ENCODE measurements at regions not wholly inside any gene's neighbourhood (a gene's known extent, or its start where the extent isn't known, plus 50 kb on each side); places are given as distances from the start of the nearest gene placed in this dataset.
"Not testable (repeated sequence)": the region's sequence is repeated elsewhere in the genome, so short reads cannot be mapped to it uniquely, and the experiment has no call there.

- H3K4me1 ChIP-seq (ENCODE audit: control insufficient read depth, insufficient read depth, low read length), result no peaks in the 10 kb centered on the region
- H3K27me3 ChIP-seq (ENCODE audit: control insufficient read depth, insufficient read depth, low read length), result no peaks in the 10 kb centered on the region
- no peaks in the 10 kb centered on the region for H3K9me3 ChIP-seq (ENCODE audit: control insufficient read depth, insufficient read depth, low read length)
- H3K36me3 ChIP-seq (ENCODE audit: control insufficient read depth, insufficient read depth, low read length), result no peaks in the 10 kb centered on the region
- H3K27ac ChIP-seq (ENCODE audit: low read depth, low read length), result no peak overlapping the region
- no peak overlapping the region for H3K9ac ChIP-seq (ENCODE audit: low read depth, low read length)
- no peak overlapping the region for H3K4me3 ChIP-seq (ENCODE audit: low read depth, low read length)
Measured at GRCh38 chr2:238722181-238722580, 125.7 kb upstream of the TWIST2 start.

- Histone ChIP-seq H3K4me1 (ENCODE audit: control insufficient read depth, insufficient read depth, low read length) (no peaks in the 10 kb centered on the region), H3K36me3 (ENCODE audit: control insufficient read depth, insufficient read depth, low read length) (no peaks in the 10 kb centered on the region), H3K27ac (ENCODE audit: low read depth, low read length) (no peak overlapping the region), H3K9ac (ENCODE audit: low read depth, low read length) (no peak overlapping the region), H3K9me3 (ENCODE audit: control insufficient read depth, insufficient read depth, low read length) (no peaks in the 10 kb centered on the region), H3K27me3 (ENCODE audit: control insufficient read depth, insufficient read depth, low read length) (no peaks in the 10 kb centered on the region), H3K4me3 (ENCODE audit: low read depth, low read length) (no peak overlapping the region)
Measured at GRCh38 chr2:238722883-238723282, 125.0 kb upstream of the TWIST2 start.

- not testable (repeated sequence) for H3K27me3 ChIP-seq (ENCODE audit: control insufficient read depth, insufficient read depth, low read length); H3K9ac ChIP-seq (ENCODE audit: low read depth, low read length); H3K27ac ChIP-seq (ENCODE audit: low read depth, low read length)
Measured at GRCh38 chr2:238723740-238724320, 124.1 kb upstream of the TWIST2 start.

GRCh38 chr2:238724728-238725127 lies 123.2 kb upstream of the TWIST2 start:
- Histone ChIP-seq H3K9ac (ENCODE audit: low read depth, low read length) (no peak overlapping the region), H3K36me3 (ENCODE audit: control insufficient read depth, insufficient read depth, low read length) (no peaks in the 10 kb centered on the region), H3K27ac (ENCODE audit: low read depth, low read length) (no peak overlapping the region), H3K9me3 (ENCODE audit: control insufficient read depth, insufficient read depth, low read length) (no peaks in the 10 kb centered on the region), H3K4me1 (ENCODE audit: control insufficient read depth, insufficient read depth, low read length) (no peaks in the 10 kb centered on the region), H3K4me3 (ENCODE audit: low read depth, low read length) (no peak overlapping the region), H3K27me3 (ENCODE audit: control insufficient read depth, insufficient read depth, low read length) (no peaks in the 10 kb centered on the region)

More at GRCh38 chr2:238723740-238724320, 124.1 kb upstream of the TWIST2 start:
- H3K4me3 ChIP-seq (ENCODE audit: low read depth, low read length); H3K4me1 ChIP-seq (ENCODE audit: control insufficient read depth, insufficient read depth, low read length); H3K9me3 ChIP-seq (ENCODE audit: control insufficient read depth, insufficient read depth, low read length); H3K36me3 ChIP-seq (ENCODE audit: control insufficient read depth, insufficient read depth, low read length): not testable (repeated sequence)

GRCh38 chr2:238725298-238725697 lies 122.6 kb upstream of the TWIST2 start:
- Histone ChIP-seq H3K27me3 (ENCODE audit: control insufficient read depth, insufficient read depth, low read length) (no peaks in the 10 kb centered on the region), H3K36me3 (ENCODE audit: control insufficient read depth, insufficient read depth, low read length) (no peaks in the 10 kb centered on the region), H3K27ac (ENCODE audit: low read depth, low read length) (no peak overlapping the region), H3K9ac (ENCODE audit: low read depth, low read length) (no peak overlapping the region), H3K4me1 (ENCODE audit: control insufficient read depth, insufficient read depth, low read length) (no peaks in the 10 kb centered on the region), H3K4me3 (ENCODE audit: low read depth, low read length) (no peak overlapping the region), H3K9me3 (ENCODE audit: control insufficient read depth, insufficient read depth, low read length) (no peaks in the 10 kb centered on the region)

- no peaks in the 10 kb centered on the region for H3K4me1 ChIP-seq (ENCODE audit: control insufficient read depth, insufficient read depth, low read length)
- H3K27ac ChIP-seq (ENCODE audit: low read depth, low read length), result no peak overlapping the region
- H3K9ac ChIP-seq (ENCODE audit: low read depth, low read length), result no peak overlapping the region
- H3K27me3 ChIP-seq (ENCODE audit: control insufficient read depth, insufficient read depth, low read length), result no peaks in the 10 kb centered on the region
- no peaks in the 10 kb centered on the region for H3K36me3 ChIP-seq (ENCODE audit: control insufficient read depth, insufficient read depth, low read length)
- no peaks in the 10 kb centered on the region for H3K9me3 ChIP-seq (ENCODE audit: control insufficient read depth, insufficient read depth, low read length)
- no peak overlapping the region for H3K4me3 ChIP-seq (ENCODE audit: low read depth, low read length)
Measured at GRCh38 chr2:238726670-238727584, 121.0 kb upstream of the TWIST2 start.

- Histone ChIP-seq H3K27ac (ENCODE audit: low read depth, low read length) (no peak overlapping the region), H3K36me3 (ENCODE audit: control insufficient read depth, insufficient read depth, low read length) (no peaks in the 10 kb centered on the region), H3K9me3 (ENCODE audit: control insufficient read depth, insufficient read depth, low read length) (no peaks in the 10 kb centered on the region), H3K27me3 (ENCODE audit: control insufficient read depth, insufficient read depth, low read length) (no peaks in the 10 kb centered on the region), H3K4me1 (ENCODE audit: control insufficient read depth, insufficient read depth, low read length) (no peaks in the 10 kb centered on the region), H3K4me3 (ENCODE audit: low read depth, low read length) (no peak overlapping the region), H3K9ac (ENCODE audit: low read depth, low read length) (no peak overlapping the region)
Measured at GRCh38 chr2:238727585-238728329, 120.1 kb upstream of the TWIST2 start.

- no peaks in the 10 kb centered on the region for H3K4me1 ChIP-seq (ENCODE audit: control insufficient read depth, insufficient read depth, low read length)
- H3K27me3 ChIP-seq (ENCODE audit: control insufficient read depth, insufficient read depth, low read length), result no peaks in the 10 kb centered on the region
- no peaks in the 10 kb centered on the region for H3K9me3 ChIP-seq (ENCODE audit: control insufficient read depth, insufficient read depth, low read length)
- no peak overlapping the region for H3K9ac ChIP-seq (ENCODE audit: low read depth, low read length)
- H3K27ac ChIP-seq (ENCODE audit: low read depth, low read length), result no peak overlapping the region
- H3K4me3 ChIP-seq (ENCODE audit: low read depth, low read length), result no peak overlapping the region
- H3K36me3 ChIP-seq (ENCODE audit: control insufficient read depth, insufficient read depth, low read length), result no peaks in the 10 kb centered on the region
Measured at GRCh38 chr2:238728330-238729260, 119.3 kb upstream of the TWIST2 start.

GRCh38 chr2:238729261-238729935 lies 118.5 kb upstream of the TWIST2 start:
- Histone ChIP-seq H3K9ac (ENCODE audit: low read depth, low read length) (no peak overlapping the region), H3K27ac (ENCODE audit: low read depth, low read length) (no peak overlapping the region), H3K27me3 (ENCODE audit: control insufficient read depth, insufficient read depth, low read length) (no peaks in the 10 kb centered on the region), H3K4me3 (ENCODE audit: low read depth, low read length) (no peak overlapping the region), H3K36me3 (ENCODE audit: control insufficient read depth, insufficient read depth, low read length) (no peaks in the 10 kb centered on the region), H3K4me1 (ENCODE audit: control insufficient read depth, insufficient read depth, low read length) (no peaks in the 10 kb centered on the region), H3K9me3 (ENCODE audit: control insufficient read depth, insufficient read depth, low read length) (no peaks in the 10 kb centered on the region)

Data from HUES48 (cell line).